Germinal center (tissue), 1 donor: ENCODE measurements at regions not wholly inside any gene's neighbourhood (a gene's known extent, or its start where the extent isn't known, plus 50 kb on each side); places are given as distances from the start of the nearest gene placed in this dataset.

Experiments used
- DNase-seq: peaks from one replicate; pipeline ENCODE4 v3.0.0; 2012; ENCODE audit warnings: mixed read lengths, low spot score

DNA sequence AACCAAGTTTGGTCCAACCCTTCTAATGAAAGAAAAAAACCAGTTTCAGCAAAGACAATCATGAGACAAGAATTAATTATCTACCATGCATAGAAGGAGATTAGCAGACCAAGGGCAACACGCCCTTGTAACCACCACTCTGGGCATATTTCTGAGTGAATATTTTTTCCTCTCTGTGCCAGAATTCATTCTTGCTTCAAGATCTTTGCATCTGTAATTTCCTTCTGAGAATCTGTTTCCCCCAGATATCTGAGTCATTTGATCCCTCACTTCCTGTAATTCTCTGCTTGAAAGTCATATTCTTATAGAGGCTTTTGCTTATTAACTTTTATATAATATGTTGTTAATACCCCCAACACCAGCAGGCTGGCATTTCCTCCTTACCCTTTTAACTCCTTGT is 243.7 kb downstream of the SLC16A7 start:
- DNase-seq: no peak

DNA sequence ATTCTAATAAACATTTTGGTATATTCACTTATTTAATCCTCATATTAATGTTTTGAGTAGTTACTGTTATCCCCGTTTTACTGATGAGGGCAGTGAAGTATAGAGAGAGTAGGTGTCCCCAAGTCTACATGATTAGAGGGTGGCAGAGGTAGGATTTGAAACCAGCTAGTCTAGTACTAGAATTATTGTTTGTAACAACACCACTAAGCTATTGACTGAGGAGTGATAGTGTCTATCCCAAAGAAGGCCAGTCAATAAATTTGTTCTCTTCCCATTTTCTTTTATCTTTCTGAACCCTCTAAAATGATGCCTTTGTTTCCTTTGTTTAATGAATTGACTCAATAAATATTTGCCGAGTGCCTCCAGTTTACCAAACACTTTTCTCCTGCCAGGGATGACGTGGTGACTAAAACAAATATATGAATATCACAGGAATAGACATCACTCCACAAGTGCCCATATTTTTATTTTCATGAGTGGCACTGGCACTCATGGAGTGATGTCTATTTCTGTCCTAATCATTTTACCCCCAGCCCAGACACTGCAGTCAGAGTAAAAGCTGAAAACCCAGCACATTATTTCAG is 247.5 kb downstream of the SLC16A7 start:
- DNase-seq: no peak

DNA sequence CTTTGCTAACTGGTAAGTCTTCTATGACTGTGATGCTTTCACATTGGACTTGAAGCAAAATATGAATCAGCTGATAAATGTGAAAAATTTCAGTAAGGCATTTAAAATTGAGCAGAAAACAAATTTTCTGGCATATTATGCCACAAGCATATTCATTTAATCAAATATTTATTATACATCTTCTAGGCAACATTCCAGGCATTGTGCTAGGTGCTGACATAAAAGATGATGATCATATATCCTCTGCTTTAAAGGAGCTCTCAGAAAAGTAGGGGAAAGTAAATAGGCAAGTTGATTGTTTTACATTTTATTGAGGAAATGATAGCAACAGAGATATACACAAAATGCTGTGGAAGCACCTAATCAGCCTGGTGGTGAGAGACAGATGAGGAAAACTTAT is 248.9 kb downstream of the SLC16A7 start:
- DNase-seq: no peak

DNA sequence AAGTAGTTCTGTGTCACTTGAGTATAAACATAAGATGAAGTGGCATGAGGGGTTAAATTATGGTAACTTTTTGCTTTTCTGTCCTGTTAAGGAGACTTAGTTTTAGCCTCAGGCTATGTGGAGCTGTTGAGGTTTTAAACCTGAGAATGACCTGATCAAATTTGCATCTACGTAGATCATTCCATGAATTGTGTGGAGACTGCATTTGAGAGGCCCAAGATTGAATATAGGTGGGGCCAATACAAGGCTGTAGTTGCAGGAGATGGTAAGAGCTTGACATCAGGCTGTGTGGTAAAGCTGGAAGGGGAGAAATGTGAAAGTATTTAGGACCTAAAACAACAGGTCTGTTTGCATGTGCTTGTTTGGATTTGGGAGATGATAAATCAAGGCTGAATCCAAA is 249.5 kb downstream of the SLC16A7 start:
- no peak for DNase-seq

DNA sequence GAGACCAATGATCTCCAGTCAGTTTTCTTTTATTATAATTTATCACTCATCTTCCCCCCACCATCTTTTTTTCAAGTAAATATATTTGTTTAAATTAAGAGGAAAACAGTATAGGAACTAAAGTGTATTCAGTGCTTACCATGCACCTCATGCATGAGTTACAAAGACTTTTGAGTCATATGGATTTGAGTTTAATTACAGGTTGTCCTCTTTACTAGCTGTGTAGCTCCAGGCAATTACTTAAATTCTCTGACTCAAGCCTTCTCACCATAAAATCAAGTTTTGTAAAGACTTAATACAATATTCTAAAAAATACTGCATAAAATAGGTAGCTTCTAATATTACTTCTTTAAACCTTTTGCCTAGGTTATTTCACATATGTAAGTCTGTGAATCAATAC is 251.3 kb downstream of the SLC16A7 start:
- DNase-seq: no peak

DNA sequence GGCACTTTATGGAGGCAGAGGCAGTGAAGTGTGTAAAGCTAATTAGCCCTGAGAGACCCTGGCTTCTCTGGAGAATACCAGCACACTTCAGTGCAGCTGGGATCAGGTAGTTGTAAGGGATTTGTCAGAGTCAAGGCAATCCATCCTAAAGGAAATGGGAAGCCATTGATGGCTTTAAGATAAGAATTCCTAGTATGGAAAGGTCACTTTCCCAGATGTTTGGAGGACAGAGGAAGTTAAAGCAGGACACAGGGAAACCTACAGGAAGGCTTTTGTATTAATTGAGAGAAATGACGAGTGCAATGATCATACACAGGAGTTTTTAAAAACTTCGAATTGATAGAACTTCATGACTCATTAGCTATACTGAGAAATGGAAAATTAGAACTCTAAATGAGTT is 254.4 kb downstream of the SLC16A7 start:
- no peak for DNase-seq

DNA sequence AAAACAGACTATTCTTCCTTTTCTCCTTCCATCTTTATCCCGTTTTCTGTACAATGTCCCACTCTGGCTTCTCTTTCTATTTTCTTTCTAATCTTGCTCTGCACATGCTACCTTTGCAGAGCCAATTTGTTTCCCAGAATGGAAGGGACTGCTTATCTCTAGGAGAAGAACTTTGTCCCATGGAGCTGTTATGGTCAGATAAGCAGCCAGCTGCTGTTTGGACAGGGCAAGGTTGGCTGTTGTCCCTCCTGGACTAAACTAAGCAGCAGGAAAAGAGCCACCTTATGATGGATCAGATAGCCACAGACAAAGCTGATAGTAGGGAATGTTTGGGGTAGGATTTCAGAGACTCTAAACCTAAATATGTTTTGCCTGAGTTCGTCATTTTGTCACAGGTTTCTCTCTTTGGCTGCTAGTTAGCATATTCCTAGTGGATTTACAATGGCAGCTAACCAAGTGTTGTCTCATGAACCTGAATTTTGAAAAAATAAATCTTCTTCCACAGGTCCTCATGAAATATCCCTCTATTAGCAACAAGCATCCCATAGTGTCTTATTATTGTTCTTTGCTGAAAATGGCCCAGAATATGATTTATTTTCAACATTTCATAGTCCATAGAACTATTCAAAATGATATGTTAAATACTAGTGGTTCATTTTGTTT is 262.8 kb downstream of the SLC16A7 start:
- no peak for DNase-seq

DNA sequence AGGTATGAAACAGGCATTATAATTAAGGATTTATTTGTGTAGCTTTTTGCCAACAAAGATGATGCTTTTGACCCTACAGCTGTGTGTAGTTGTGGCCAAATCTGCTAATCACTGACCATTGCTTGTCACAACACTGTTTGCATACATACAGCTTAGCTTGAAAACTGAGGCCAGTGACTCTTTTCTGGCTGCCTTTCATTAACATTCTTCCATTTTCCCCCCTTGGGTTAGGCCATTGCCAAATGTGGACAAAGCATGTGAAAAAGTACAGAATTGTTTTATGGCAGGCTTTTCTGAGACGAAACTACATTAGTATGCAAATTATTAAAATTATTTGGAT is 263.3 kb downstream of the SLC16A7 start:
- DNase-seq: no peak

DNA sequence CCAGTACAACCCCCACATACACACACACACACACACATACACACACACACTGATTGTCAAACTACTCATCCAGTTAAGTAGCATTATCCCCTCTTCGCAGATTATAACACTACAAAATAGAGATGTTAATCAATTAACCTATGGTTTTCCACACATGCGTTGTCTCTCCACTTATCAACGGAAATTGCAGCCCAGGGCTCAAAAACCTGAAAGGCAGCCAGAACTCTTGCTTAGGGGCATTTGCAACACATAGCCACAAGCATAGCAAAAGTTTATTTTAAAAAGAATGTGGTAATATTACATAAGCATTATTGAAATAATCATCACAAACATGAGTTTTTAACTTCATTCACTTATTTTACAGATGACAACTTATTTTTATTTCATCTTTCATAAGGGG is 265.8 kb downstream of the SLC16A7 start:
- no peak for DNase-seq

DNA sequence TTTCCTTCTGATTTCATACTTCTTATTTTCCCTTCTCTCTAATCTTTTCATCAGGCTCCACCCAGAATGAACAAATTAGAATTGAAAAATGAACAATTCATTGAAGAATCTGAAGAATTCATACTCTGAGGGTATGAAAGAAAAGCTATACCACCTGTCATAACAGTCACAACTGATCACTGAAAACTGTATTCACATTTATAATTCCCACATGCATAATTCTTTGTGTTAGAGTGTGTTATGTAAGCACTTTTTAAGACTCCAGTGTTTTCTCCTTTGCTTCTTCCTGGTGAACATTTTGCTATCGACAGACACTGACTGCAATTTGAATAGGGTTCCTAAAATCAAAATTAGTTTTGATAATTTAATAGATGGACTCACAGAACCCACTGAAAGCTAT is 271.2 kb downstream of the SLC16A7 start:
- DNase-seq: no peak

DNA sequence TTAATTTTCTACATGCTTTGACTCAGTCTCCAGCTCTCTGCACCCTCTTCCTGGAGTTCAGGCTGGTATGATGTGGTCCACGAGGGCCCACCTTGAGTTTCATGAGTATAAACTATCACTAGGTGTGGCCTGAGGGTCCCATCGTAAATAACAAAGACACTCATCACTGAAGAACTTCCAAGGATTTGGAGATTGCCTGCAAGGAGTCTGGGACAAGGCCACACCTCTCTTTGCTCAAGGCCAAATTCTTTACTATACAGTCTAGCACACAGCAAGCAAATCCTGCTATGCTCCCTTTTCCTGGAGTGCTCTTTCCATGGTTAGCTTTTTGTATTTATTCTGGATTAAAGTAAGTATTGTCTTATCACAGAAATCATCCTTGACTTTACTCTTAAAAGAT is 271.9 kb downstream of the SLC16A7 start:
- no peak for DNase-seq

DNA sequence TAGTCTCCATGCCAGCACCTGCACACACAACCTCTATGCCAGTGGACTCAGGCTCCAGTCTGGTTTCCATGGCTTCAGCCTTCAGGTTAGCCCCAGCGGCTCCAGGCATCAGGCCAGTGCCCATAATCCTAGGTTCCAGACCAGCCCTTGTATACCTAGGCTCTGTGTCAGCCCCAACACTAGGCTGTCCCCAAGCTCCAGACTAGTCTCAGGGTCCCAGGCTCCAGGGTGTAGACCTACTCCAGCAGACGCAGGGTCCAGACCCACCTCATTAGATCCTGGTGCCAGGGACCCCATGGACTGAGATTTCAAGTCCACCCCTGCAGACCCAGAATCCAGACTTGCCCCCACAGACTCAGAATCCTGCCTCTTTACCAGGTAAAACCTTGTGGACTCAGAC is 275.9 kb downstream of the SLC16A7 start:
- no peak for DNase-seq

DNA sequence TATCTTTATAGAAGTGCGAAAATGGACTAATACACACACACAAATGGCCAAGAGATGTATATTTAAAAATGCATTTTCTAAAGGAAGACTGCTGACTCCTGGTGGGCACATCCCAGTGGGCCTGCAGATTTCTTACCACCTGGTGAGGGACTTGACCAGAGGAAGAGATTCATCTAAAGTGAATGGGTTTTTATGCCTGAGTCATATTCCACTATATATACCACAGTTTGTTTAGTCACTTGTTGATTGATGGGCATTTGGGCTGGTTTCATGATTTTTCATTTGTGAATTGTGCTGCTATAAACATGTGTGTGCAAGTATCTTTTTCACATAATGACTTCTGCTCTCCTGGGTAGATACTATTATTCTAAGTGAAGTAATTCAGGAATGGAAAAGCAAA is 277.3 kb downstream of the SLC16A7 start:
- no peak for DNase-seq

DNA sequence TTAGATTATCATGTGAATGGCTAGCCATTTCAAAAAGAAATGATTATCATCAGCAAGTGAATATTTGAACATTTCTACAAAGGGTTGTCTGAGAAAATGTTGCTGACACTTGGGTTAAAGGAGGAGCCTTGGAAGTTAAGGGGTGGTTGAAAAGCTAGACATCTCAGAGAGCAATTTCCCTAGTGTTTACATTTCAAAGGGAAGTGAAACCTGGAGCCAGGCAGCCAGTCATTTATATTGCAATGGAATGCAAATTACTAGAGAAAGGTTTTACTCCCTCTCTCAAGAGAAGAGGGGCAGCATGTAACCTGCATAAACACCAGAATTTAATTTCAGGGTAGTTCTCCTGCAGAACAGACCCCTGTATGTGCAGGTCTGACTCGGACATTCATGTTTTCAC is 279.0 kb downstream of the SLC16A7 start:
- no peak for DNase-seq

DNA sequence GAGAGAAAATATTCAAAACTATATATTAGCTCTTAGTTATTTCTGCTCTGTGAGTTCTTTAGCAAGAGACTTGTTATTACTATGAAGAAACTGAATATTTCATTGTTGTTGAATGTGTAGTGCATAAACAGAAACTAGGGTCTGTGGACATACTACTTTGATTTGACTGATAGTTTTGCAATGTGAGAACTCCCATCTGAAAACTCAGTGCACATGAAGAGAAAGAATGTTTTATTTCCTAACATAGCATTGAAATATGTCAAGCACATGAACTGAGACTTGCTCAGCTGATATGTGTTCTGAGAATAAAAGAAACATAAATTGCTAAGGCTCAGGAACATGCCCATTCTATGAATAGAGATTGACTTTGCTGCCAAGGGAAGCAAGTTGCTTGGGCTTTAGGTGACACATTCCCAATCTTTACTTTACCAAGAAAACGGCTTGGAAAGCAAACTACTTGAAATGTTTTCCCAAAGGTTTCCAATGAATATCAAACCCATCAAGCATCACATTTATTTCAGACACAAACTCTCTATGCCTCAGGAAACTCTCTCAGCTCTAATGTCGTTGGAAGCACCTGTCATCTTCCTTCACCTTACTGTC is 290.4 kb downstream of the SLC16A7 start:
- DNase-seq: no peak

DNA sequence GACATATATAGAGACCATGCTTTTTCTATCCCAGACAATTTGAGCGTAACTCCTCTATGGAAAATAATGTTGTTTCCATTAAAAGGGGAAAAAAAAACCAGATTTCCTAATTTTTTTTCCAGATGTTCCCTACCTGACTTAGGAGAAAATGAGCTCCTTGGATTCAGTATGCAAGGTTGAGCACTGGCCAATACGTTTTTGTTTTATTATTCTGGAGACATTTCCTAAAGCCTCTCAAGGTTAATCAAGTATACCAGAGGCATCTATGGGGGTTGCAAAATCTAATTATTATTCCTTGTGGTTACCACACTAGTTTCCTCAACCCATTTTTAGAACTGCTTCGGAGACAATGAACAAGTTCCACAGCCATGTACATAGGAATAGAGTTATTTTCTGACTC is 291.3 kb downstream of the SLC16A7 start:
- DNase-seq: no peak

DNA sequence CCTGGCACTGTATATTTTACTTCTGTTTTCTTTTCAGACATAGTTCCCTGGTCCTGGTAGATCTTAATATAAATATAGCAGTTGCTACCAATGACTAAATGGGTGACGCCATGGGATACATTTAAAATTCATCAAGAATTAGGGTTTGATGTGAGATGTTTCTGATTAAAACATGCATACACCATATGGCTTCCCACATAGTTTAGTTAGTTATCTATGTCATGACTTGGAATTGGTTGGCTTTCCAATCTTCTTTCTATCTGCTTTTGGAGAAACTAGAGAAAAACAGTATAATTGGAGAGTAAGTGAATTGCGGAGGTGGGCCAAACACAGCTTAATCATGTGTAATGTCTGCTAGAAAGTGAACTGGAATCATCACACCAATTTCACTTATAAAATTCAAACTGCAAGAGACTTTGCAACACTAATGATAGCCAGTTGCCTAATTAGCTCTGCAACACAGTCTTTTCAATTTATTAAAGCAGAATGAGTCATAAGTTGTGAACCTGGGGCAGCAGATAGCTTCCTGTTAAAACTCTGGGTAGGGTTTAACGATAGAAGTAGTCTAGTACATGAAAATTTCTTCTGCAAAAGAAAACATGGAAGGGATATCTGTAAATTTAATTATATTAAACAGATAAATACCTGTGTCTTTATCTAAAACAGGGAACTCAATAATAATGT is 295.2 kb downstream of the SLC16A7 start:
- DNase-seq: no peak

DNA sequence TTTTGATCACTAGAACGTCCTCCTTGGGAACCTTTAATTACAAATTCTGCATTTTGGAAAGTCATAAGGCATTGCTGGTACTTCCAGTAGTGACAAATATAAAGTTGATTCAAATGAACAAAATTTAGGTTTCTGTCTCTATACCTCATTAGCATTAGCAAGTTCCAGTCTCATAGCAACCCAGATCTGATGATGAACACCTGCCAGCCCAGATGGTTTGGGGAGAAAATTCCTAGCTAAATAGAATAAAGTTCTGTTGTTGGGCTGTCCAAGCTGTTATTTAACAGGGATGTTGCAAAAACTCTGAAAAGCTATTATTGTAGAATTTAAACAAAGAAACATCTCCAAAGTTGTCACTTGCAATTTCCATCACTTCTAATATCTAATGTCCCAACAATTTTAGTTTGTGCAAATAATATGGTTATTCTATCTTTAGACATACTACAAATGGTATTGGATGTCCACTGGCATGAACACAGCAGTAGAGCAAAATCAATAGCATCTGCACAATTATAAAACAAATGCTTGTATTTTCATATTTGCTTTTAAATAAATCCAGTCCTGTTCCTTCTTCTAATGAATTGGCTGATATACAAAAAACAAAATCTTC is 299.4 kb downstream of the SLC16A7 start:
- no peak for DNase-seq

DNA sequence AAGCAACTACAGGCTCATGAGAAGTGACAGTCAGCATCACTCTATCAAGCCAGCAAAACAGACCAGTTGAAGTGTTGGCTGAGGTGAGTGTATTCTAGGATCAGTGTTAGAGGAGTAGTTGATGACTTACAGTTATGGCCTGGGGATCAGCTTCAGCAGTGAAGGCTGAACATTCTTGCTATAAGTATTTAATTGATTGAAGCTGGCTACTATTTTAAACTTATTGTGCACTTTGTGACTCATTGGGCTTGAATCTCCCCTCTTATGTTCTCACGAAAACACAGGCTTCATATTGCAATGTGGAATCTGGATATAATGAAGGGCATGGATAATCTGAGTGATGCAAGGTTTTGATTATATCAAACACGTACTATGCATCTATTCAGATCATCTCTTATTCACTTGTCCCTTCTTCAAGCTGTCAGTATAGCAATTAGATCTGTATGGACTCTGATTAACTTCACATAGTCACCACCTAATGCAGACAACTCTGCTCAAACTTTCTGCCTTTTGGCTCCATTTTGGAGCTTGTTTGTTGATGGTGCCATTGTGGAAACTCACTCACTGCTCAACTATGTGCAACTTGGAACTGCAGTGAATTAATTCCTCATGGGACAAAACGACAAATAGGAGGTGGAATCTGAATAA is 309.2 kb downstream of the SLC16A7 start:
- no peak for DNase-seq

DNA sequence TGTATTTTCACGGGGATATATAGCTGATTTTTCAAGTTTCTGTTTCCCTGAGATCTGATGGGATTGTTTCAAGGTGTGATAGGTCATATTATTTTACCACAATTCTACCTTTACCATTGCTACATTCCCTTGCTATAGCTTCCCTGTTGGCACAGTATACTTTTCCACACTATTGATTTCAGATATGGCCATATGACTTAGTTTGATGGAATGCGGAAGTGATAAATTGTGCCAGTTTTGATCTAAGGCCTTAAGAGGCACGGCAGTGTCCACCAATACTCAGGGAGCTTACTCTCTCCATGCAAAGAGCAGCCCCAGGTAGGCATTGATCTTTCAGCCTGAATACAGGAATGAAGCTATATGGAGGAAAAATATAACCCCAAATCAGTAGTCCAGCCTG is 315.7 kb downstream of the SLC16A7 start:
- DNase-seq: no peak

DNA sequence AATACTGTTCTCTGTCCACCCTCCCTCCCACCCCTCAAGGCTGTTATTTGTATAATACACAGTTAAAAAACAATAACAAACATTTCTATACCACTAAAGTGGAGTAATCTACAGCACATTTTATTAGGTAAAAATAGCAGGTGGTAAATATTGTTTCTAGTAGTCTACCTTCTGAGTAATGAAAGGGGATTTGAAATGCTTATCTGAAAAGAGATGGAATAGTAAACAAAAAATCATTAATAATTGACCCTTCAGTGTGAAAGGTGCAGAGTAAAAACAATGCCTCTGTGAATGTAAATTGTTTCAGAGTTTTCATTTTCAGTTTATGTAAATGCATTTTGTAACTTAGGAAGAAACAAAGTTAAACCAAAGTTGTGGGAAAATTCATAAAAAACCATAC is 321.2 kb downstream of the SLC16A7 start:
- DNase-seq: no peak

DNA sequence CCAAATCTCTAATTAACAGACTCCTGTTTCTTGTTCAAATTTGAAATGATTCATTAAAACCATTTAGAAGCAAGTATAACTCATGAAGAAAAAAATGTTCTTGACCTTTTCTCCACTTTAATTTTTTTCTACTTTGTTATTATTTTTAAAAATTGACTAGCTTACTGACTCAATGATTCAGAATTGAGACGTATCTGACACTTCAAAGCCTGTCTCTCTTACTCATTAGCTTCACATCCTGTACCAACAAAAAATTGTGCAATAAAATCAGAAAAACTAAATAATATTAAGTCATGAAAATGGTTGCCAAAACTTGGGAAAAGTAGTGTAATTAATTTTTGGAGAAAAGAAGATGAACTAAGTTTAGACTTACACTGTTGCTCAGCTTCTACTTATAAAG is 331.2 kb downstream of the SLC16A7 start:
- DNase-seq: no peak

DNA sequence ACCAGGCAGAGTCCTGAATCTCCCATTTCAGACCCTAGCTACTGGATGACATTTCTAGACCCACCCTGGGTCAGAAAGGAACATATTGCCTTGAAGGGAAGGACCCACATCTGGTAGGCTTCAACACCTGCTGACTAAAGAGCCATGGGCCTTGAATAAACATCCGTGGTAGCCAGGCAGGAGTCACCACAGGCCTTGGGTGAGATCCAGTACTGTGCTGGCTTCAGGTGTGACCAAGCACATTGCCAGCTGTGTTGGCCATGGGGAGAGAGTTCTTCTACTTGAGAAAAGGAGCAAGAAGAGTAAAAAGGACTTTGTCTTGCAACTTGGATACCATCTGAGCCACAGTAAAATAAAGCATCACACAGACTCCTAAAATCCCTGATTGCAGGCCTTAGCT is 332.6 kb downstream of the SLC16A7 start:
- DNase-seq: no peak
